K562 (cell line): ENCODE measurements at regions not wholly inside any gene's neighbourhood (a gene's known extent, or its start where the extent isn't known, plus 50 kb on each side); places are given as distances from the start of the nearest gene placed in this dataset.

Experiments
- ATAC-seq: fragments of 200-7000 bp; cut with Tn5 transposase; 3 replicates; pipeline ENCODE4 v1.9.1; 2020; ENCODE audit warnings: moderate library complexity
- BruUV-seq: library from RNA; stranded (reverse); fragments of 400-500 nt; replicated peaks from 2 replicates; lab custom pipeline; 2021; lab: Mats Ljungman, UMichigan
- CTCF ChIA-PET: fragments of 300-600 bp; formaldehyde crosslinking; extraction: SDS; loops from one replicate; lab custom pipeline; 2021; ENCODE audit warnings: low intra/inter-chr PET ratio; lab: Yijun Ruan, JAX
- POLR2A ChIA-PET: fragments of 300-600, 350-650 bp; sonication (Branson Sonifier 250); formaldehyde crosslinking; extraction: SDS; loops from one replicate; lab custom pipeline; 2021; ENCODE audit warnings: antibody characterized with exemption, inconsistent platforms; lab: Yijun Ruan, JAX
- DNase-seq, 4 experiments: peaks; one replicate each; pipeline versions ENCODE4 v3.0.0 to v3.0.0-alpha.2; 2011 to 2018; ENCODE audit warnings: low spot score in 3 of 4, mixed read lengths in 3 of 4; ENCODE audit errors: extremely low read depth in 1 of 4
- FAIRE-seq: peaks from 2 replicates; lab custom pipeline; 2011; peaks lifted over from hg19 to GRCh38; lab: Jason Lieb, UNC
- H2AFZ ChIP-seq: 2 replicates; pipeline ENCODE4 v1.6.0; 2011; ENCODE audit warnings: low read depth, low read length, control low read depth, inconsistent platforms
- H3K27ac ChIP-seq: fragments of 200-600 bp; 3 replicates; pipeline ENCODE4 v1.8.0; 2011; ENCODE audit warnings: low read depth, mild to moderate bottlenecking, control low read depth, inconsistent platforms, low read length, moderate library complexity, mixed read lengths; ENCODE audit errors: extremely low read depth
- H3K27me3 ChIP-seq, 2 experiments: fragments of 300-600 bp in 1 of 2; 2 replicates in 1 of 2; 3 replicates in 1 of 2; pipeline versions ENCODE4 v1.6.0 to v1.8.0; 2011; ENCODE audit warnings: inconsistent platforms in 2 of 2, low read length in 2 of 2, mild to moderate bottlenecking in 1 of 2, mixed read lengths in 1 of 2, moderate library complexity in 1 of 2; ENCODE audit not compliant: control insufficient read depth in 2 of 2, insufficient read depth in 2 of 2
- H3K36me3 ChIP-seq: fragments of 300-600 bp; 3 replicates; pipeline ENCODE4 v1.8.0; 2011; ENCODE audit warnings: mild to moderate bottlenecking, low read length, inconsistent platforms; ENCODE audit not compliant: control insufficient read depth, insufficient read depth
- H3K4me1 ChIP-seq, 2 experiments: fragments of 200-600 bp in 1 of 2; replicated peaks in 1 of 2; 2 replicates in 1 of 2; 3 replicates in 1 of 2; pipeline versions ENCODE4 v1.5.1 to v1.8.0; 2011; ENCODE audit warnings: inconsistent platforms in 2 of 2, low read length in 2 of 2, mild to moderate bottlenecking in 1 of 2, mixed read lengths in 1 of 2, moderate library complexity in 1 of 2; ENCODE audit not compliant: control insufficient read depth in 2 of 2, insufficient read depth in 2 of 2
- H3K4me2 ChIP-seq: 2 replicates; pipeline ENCODE4 v1.6.1; 2011; ENCODE audit warnings: low read length, control low read depth, inconsistent platforms, mixed read lengths; ENCODE audit not compliant: insufficient read depth
- H3K4me3 ChIP-seq: fragments of 200-600 bp; sonication (generic), shearing (Covaris generic); 2 replicates; pipeline ENCODE4 v1.5.1; 2016; ENCODE audit warnings: control low read depth, inconsistent platforms
- H3K79me2 ChIP-seq: fragments of 200-600 bp; 3 replicates; pipeline ENCODE4 v1.8.0; 2011; ENCODE audit warnings: low read length, inconsistent platforms; ENCODE audit not compliant: control insufficient read depth, insufficient read depth
- H3K9ac ChIP-seq, 2 experiments: 2 replicates each; pipeline versions ENCODE4 v1.6.0 to v1.6.1; 2011; ENCODE audit warnings: low read depth in 2 of 2, low read length in 2 of 2, control low read depth in 1 of 2, inconsistent platforms in 1 of 2, mild to moderate bottlenecking in 1 of 2, mixed read lengths in 1 of 2; ENCODE audit not compliant: insufficient read depth in 1 of 2
- H3K9me1 ChIP-seq: one replicate; pipeline ENCODE4 v1.6.0; 2011; ENCODE audit warnings: inconsistent platforms, mild to moderate bottlenecking, low read length, moderate library complexity; ENCODE audit not compliant: control insufficient read depth, insufficient read depth
- H3K9me3 ChIP-seq: replicated peaks from 2 replicates; pipeline ENCODE4 v1.5.1; 2011; ENCODE audit warnings: low read depth, low read length, inconsistent platforms; ENCODE audit not compliant: control insufficient read depth, insufficient read depth
- H4K20me1 ChIP-seq: replicated peaks from 2 replicates; pipeline ENCODE4 v1.6.1; 2011; ENCODE audit warnings: low read length, inconsistent platforms, mixed read lengths; ENCODE audit not compliant: control insufficient read depth, insufficient read depth
- BCL6 ChIP-seq: fragments of 250-450 bp; sonication (Bioruptor Pico); IDR thresholded peaks from 2 replicates; pipeline ENCODE4 v1.4.0; 2020
- CHD1 ChIP-seq: fragments of 200-600 bp; sonication (generic); IDR thresholded peaks from one replicate; pipeline ENCODE4 v1.6.1; 2012; ENCODE audit warnings: mild to moderate bottlenecking, moderate library complexity, low read length, inconsistent platforms
- DNMT1 ChIP-seq: fragments of 450-650 bp; IDR thresholded peaks from 2 replicates; pipeline ENCODE4 v1.6.1; 2016; ENCODE audit warnings: antibody characterized with exemption, mild to moderate bottlenecking
- FOXA3 ChIP-seq, 2 experiments: fragments of 450-650 bp in 1 of 2; sonication (generic) in 1 of 2; formaldehyde crosslinking; IDR thresholded peaks in 1 of 2; conservative IDR thresholded peaks in 1 of 2; 2 replicates each; pipeline versions ENCODE4 v1.4.0 to v1.8.0; 2020 to 2022; ENCODE audit warnings: mild to moderate bottlenecking in 2 of 2, missing genetic modification reagents in 1 of 2
- HNRNPLL ChIP-seq: fragments of 200-400 bp; formaldehyde crosslinking; IDR thresholded peaks from 2 replicates; pipeline ENCODE4 v1.6.1; 2017; ENCODE audit warnings: low read length, low read depth, mild to moderate bottlenecking; ENCODE audit not compliant: poor library complexity, severe bottlenecking
- ILF3 ChIP-seq: fragments of 450-650 bp; IDR thresholded peaks from 2 replicates; pipeline ENCODE4 v1.6.1; 2018; ENCODE audit warnings: antibody characterized with exemption, mild to moderate bottlenecking, moderate library complexity, borderline replicate concordance
- KDM2B ChIP-seq: fragments of 250-450 bp; sonication (Bioruptor Pico); IDR thresholded peaks from 2 replicates; pipeline ENCODE4 v1.8.0; 2021; ENCODE audit warnings: mild to moderate bottlenecking, moderate library complexity
- MBD2 ChIP-seq: sonication (generic); IDR thresholded peaks from 2 replicates; pipeline ENCODE4 v1.6.1; 2016; ENCODE audit warnings: low read depth, borderline replicate concordance
- NFIX ChIP-seq: fragments of 250-450 bp; sonication (Bioruptor Pico); IDR thresholded peaks from 2 replicates; pipeline ENCODE4 v1.4.0; 2020; ENCODE audit warnings: low read depth, mild to moderate bottlenecking, moderate library complexity
- RCOR1 ChIP-seq, 2 experiments: IDR thresholded peaks; 2 replicates each; pipeline ENCODE4 v1.6.1; 2012; ENCODE audit warnings: low read depth in 2 of 2, low read length in 2 of 2, borderline replicate concordance in 1 of 2, improper control_type of control experiment in 1 of 2
- RNF2 ChIP-seq: sonication (generic); IDR thresholded peaks from 2 replicates; pipeline ENCODE4 v1.6.1; 2016
- TFE3 ChIP-seq: fragments of 450-650 bp; formaldehyde crosslinking; IDR thresholded peaks from 2 replicates; pipeline ENCODE4 v1.4.0; 2020; ENCODE audit warnings: mild to moderate bottlenecking, mixed read lengths
- THAP12 ChIP-seq: fragments of 250-450 bp; sonication (Bioruptor Pico); IDR thresholded peaks from 2 replicates; pipeline ENCODE4 v1.9.0; 2021; ENCODE audit warnings: mild to moderate bottlenecking, inconsistent platforms
- ZBTB5 ChIP-seq: fragments of 450-650 bp; IDR thresholded peaks from 2 replicates; pipeline ENCODE4 v1.6.1; 2017; ENCODE audit warnings: antibody characterized with exemption
- ZBTB8A ChIP-seq: fragments of 450-650 bp; IDR thresholded peaks from 2 replicates; pipeline ENCODE4 v1.6.1; 2018; ENCODE audit warnings: mild to moderate bottlenecking, moderate library complexity; ENCODE audit not compliant: partially characterized antibody
- ZFP36 ChIP-seq: fragments of 150-350 bp; IDR thresholded peaks from 2 replicates; pipeline ENCODE4 v1.6.1; 2018; ENCODE audit warnings: low read length, low read depth; ENCODE audit not compliant: partially characterized antibody
- ZNF217 ChIP-seq: sonication (generic); formaldehyde crosslinking; IDR thresholded peaks from 2 replicates; pipeline ENCODE4 v1.8.0; 2022; ENCODE audit warnings: mild to moderate bottlenecking, missing genetic modification reagents
- ZNF282 ChIP-seq: sonication (generic); formaldehyde crosslinking; IDR thresholded peaks from 2 replicates; pipeline ENCODE4 v1.8.1; 2023; ENCODE audit warnings: missing genetic modification reagents
- whole genome bisulfite sequencing: fragments of 100-300 bp; shearing (Covaris generic); methylation state at CpG from one replicate; pipeline ENCODE4 v1.1.6; 2016; ENCODE audit warnings: low coverage, mixed read lengths; ENCODE audit not compliant: insufficient coverage; ENCODE audit errors: missing lambda C conversion rate; 5-methylcytosine and 5-hydroxymethylcytosine counted together
- in situ Hi-C: fragments of 300-500 bp; cut with MboI; formaldehyde crosslinking; loops from 4 replicates; pipeline ENCODE4 v1.15.0; 2018; ENCODE audit warnings: inconsistent platforms, mixed read lengths
- intact Hi-C: fragments of 100-400 bp; cut with micrococcal nuclease; formaldehyde crosslinking; loops from 2 replicates; pipeline ENCODE4 v1.14.2; 2022

DNA sequence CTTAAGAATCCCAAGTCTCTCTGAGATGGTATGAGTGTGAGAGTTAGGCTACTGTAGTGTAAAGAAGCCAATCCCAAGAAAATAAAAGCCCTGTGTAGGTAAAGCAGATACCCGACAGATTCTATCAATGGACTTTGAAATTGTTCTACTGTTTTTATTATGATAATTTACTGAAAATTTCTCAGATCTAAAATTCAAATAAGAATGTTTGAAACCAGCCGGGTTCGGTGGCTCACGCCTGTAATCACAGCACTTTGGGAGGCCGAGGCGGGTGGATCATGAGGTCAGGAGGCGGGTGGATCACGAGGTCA is 208.3 kb upstream of the SPRED2 start:
- Histone ChIP-seq H3K9me3 (no peaks in the 10 kb centered on the region), H3K4me2 (no peak overlapping the region), H2AFZ (peak overlapping the region; percentile 79; the same call in 1 of the 2 replicates), H3K27me3 (peaks cover 9 to 10% of the 10 kb centered on the region in 2 experiments; a peak in 4 of 5 replicates), H3K9ac (no peak overlapping the region), H4K20me1 (no peaks in the 10 kb centered on the region), H3K27ac (no peak overlapping the region), H3K4me3 (no peak overlapping the region), H3K79me2 (no peaks in the 10 kb centered on the region), H3K36me3 (no peaks in the 10 kb centered on the region), H3K9me1 (no peaks in the 10 kb centered on the region), H3K4me1 (no peaks in the 10 kb centered on the region)
- ChIA-PET POLR2A (no interaction called here), CTCF (interaction anchor here (0.5 to 0.6 kb wide), 3 partner anchors 16 to 455 kb away, joined by 3 read pairs; no protein-coding TSS in a partner anchor)
- TF ChIP-seq NFIX (no peak), DNMT1 (no peak), ILF3 (no peak), ZNF217 (CRISPR knock-in tag) (no peak), THAP12 (CRISPR knock-in tag) (no peak), KDM2B (CRISPR knock-in tag) (no peak), TFE3 (CRISPR knock-in tag) (no peak), RCOR1 (IDR thresholded peaks at IDR 0.05; ENCODE audit: borderline replicate concordance in 1 of 2, low read depth in 2 of 2, low read length in 2 of 2) (no peak), ZBTB8A (no peak), ZNF282 (CRISPR knock-in tag) (no peak), HNRNPLL (no peak), MBD2 (no peak), ZFP36 (no peak), FOXA3 (CRISPR knock-in tag; conservative IDR thresholded peaks at IDR 0.05 in 1 of 2, IDR thresholded peaks at IDR 0.05 in 1 of 2) (no peak), ZBTB5 (no peak), CHD1 (no peak), RNF2 (no peak), BCL6 (CRISPR knock-in tag) (no peak)
- BruUV-seq = no TSS peak
- ATAC-seq (no peak), FAIRE-seq (no peak), DNase-seq (no peak)
- intact Hi-C loops = loop anchor here (2.0 to 10.0 kb wide), 4 partner anchors 70 to 937 kb away; no protein-coding TSS in a partner anchor
- in situ Hi-C loops = no loop called here
- 20% methylated on average over 7 of the region's 8 CpGs for WGBS
